SK-N-SH treated with all-trans-retinoic acid at 6 μM for 48 hours (cell line): ENCODE measurements at regions not wholly inside any gene's neighbourhood (a gene's known extent, or its start where the extent isn't known, plus 50 kb on each side); places are given as distances from the start of the nearest gene placed in this dataset.
"Not testable (repeated sequence)": the region's sequence is repeated elsewhere in the genome, so short reads cannot be mapped to it uniquely, and the experiment has no call there.

Experiments
- ATAC-seq: fragments of 200-7000 bp; cut with Tn5 transposase; 3 replicates; pipeline ENCODE4 v1.9.1; 2020; ENCODE audit warnings: mild to moderate bottlenecking, moderate library complexity
- ARNTL ChIP-seq: fragments of 450-650 bp; formaldehyde crosslinking; IDR thresholded peaks from 2 replicates; pipeline ENCODE4 v1.5.0; 2020; ENCODE audit warnings: low read depth, mild to moderate bottlenecking, moderate library complexity, borderline replicate concordance
- BACH2 ChIP-seq: fragments of 250-450 bp; sonication (Bioruptor Pico); IDR thresholded peaks from 2 replicates; pipeline ENCODE4 v1.9.0; 2021; ENCODE audit warnings: mild to moderate bottlenecking, borderline replicate concordance
- CSDC2 ChIP-seq: fragments of 250-450 bp; sonication (Bioruptor Pico); IDR thresholded peaks from 2 replicates; pipeline ENCODE4 v1.5.0; 2020; ENCODE audit warnings: mild to moderate bottlenecking, moderate library complexity
- ESRRG ChIP-seq: fragments of 250-450 bp; sonication (Bioruptor Pico); IDR thresholded peaks from 2 replicates; pipeline ENCODE4 v1.6.1; 2021; ENCODE audit warnings: mild to moderate bottlenecking
- GLIS3 ChIP-seq: fragments of 250-450 bp; sonication (Bioruptor Pico); IDR thresholded peaks from 2 replicates; pipeline ENCODE4 v1.5.0; 2020; ENCODE audit warnings: mild to moderate bottlenecking, moderate library complexity
- ISL1 ChIP-seq: fragments of 250-450 bp; sonication (Bioruptor Pico); IDR thresholded peaks from 2 replicates; pipeline ENCODE4 v2.1.2; 2022; ENCODE audit warnings: mild to moderate bottlenecking, moderate library complexity
- OSR1 ChIP-seq: fragments of 250-450 bp; sonication (Bioruptor Pico); IDR thresholded peaks from 2 replicates; pipeline ENCODE4 v1.8.0; 2022; ENCODE audit warnings: moderate library complexity, mild to moderate bottlenecking, inconsistent platforms
- PPARA ChIP-seq: fragments of 250-450 bp; sonication (Bioruptor Pico); IDR thresholded peaks from 2 replicates; pipeline ENCODE4 v1.5.0; 2020; ENCODE audit warnings: mild to moderate bottlenecking, borderline replicate concordance
- RARB ChIP-seq: fragments of 250-450 bp; sonication (Bioruptor Pico); IDR thresholded peaks from 2 replicates; pipeline ENCODE4 v1.8.0; 2021; ENCODE audit warnings: mild to moderate bottlenecking, moderate library complexity
- SNAI2 ChIP-seq: fragments of 250-450 bp; sonication (Bioruptor Pico); IDR thresholded peaks from 2 replicates; pipeline ENCODE4 v1.5.0; 2020; ENCODE audit warnings: mild to moderate bottlenecking, moderate library complexity
- TOX ChIP-seq: fragments of 250-450 bp; sonication (Bioruptor Pico); IDR thresholded peaks from 2 replicates; pipeline ENCODE4 v1.8.0; 2021; ENCODE audit warnings: mild to moderate bottlenecking, moderate library complexity, borderline replicate concordance
- ZC3H10 ChIP-seq: fragments of 250-450 bp; sonication (Bioruptor Pico); IDR thresholded peaks from 2 replicates; pipeline ENCODE4 v1.5.1; 2021; ENCODE audit warnings: mild to moderate bottlenecking, moderate library complexity
- ZFP3 ChIP-seq: fragments of 250-450 bp; sonication (Bioruptor Pico); IDR thresholded peaks from 2 replicates; pipeline ENCODE4 v1.5.0; 2020; ENCODE audit warnings: mild to moderate bottlenecking, moderate library complexity
- ZFP30 ChIP-seq: fragments of 450-650 bp; formaldehyde crosslinking; IDR thresholded peaks from 2 replicates; pipeline ENCODE4 v1.5.0; 2022; ENCODE audit warnings: mild to moderate bottlenecking, moderate library complexity
- ZNF565 ChIP-seq: fragments of 450-650 bp; formaldehyde crosslinking; conservative IDR thresholded peaks from 2 replicates; pipeline ENCODE4 v1.5.0; 2020; ENCODE audit warnings: low read depth, mild to moderate bottlenecking, moderate library complexity
- ZNF8 ChIP-seq: fragments of 450-650 bp; formaldehyde crosslinking; IDR thresholded peaks from 2 replicates; pipeline ENCODE4 v1.5.0; 2020; ENCODE audit warnings: mild to moderate bottlenecking, moderate library complexity
- TF ChIP-seq, protein P1 (sequence below): fragments of 250-450 bp; sonication (Bioruptor Pico); IDR thresholded peaks from 2 replicates; pipeline ENCODE4 v1.5.0; 2020; ENCODE audit warnings: mild to moderate bottlenecking, moderate library complexity
- TF ChIP-seq, protein P2 (sequence below): fragments of 250-450 bp; sonication (Bioruptor Pico); IDR thresholded peaks from 2 replicates; pipeline ENCODE4 v1.8.0; 2021; ENCODE audit warnings: low read depth, mild to moderate bottlenecking, moderate library complexity, borderline replicate concordance
- TF ChIP-seq, protein P3 (sequence below): fragments of 250-450 bp; sonication (Bioruptor Pico); IDR thresholded peaks from 2 replicates; pipeline ENCODE4 v1.5.1; 2021; ENCODE audit warnings: mild to moderate bottlenecking, moderate library complexity

- TF ChIP-seq ZNF8 (CRISPR knock-in tag) (no peak), TOX (CRISPR knock-in tag) (no peak), ZFP30 (CRISPR knock-in tag) (no peak), ISL1 (no peak), ZC3H10 (no peak)
- ATAC-seq, result no peak
Observed at GRCh38 chr12:54716261-54716660, 68.1 kb upstream of the DCD start.

GRCh38 chr12:54713876-54714275 lies 65.7 kb upstream of the DCD start:
- ATAC-seq, result not testable (repeated sequence)

GRCh38 chr12:54711669-54712068 lies 63.5 kb upstream of the DCD start:
- no peak for ATAC-seq

DNA sequence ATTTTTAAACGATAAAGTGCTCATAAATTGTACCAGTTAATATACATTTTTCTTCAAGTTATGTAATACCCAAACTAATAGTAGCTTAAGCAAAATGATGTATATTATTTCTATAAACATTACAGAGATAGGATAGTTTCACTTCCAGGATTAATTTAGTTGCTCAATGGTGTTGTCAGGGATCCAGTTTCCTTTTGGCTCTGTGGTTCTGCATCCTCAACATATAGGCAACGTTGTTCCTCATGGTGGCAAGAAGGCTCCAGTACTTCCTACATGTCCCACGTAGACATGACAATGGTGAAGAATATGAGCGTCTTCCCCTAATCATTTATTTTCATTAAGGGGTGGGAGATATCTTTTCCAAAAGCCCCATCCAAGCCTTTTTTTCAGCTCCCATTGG lies 60.7 kb upstream of the DCD start:
- TF ChIP-seq OSR1 (CRISPR knock-in tag) (no peak), GLIS3 (CRISPR knock-in tag) (no peak), CSDC2 (no peak), SNAI2 (CRISPR knock-in tag) (no peak), ESRRG (CRISPR knock-in tag) (no peak), ISL1 (no peak), ZC3H10 (no peak), ARNTL (no peak), ZNF565 (CRISPR knock-in tag) (no peak), ZFP30 (CRISPR knock-in tag) (no peak), ZNF8 (CRISPR knock-in tag) (no peak), TOX (CRISPR knock-in tag) (no peak), PPARA (CRISPR knock-in tag) (no peak)
- TF ChIP-seq, protein P1, sequence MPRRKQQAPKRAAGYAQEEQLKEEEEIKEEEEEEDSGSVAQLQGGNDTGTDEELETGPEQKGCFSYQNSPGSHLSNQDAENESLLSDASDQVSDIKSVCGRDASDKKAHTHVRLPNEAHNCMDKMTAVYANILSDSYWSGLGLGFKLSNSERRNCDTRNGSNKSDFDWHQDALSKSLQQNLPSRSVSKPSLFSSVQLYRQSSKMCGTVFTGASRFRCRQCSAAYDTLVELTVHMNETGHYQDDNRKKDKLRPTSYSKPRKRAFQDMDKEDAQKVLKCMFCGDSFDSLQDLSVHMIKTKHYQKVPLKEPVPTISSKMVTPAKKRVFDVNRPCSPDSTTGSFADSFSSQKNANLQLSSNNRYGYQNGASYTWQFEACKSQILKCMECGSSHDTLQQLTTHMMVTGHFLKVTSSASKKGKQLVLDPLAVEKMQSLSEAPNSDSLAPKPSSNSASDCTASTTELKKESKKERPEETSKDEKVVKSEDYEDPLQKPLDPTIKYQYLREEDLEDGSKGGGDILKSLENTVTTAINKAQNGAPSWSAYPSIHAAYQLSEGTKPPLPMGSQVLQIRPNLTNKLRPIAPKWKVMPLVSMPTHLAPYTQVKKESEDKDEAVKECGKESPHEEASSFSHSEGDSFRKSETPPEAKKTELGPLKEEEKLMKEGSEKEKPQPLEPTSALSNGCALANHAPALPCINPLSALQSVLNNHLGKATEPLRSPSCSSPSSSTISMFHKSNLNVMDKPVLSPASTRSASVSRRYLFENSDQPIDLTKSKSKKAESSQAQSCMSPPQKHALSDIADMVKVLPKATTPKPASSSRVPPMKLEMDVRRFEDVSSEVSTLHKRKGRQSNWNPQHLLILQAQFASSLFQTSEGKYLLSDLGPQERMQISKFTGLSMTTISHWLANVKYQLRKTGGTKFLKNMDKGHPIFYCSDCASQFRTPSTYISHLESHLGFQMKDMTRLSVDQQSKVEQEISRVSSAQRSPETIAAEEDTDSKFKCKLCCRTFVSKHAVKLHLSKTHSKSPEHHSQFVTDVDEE (CRISPR knock-in tag), result no peak
- TF ChIP-seq, all 23 proteins: peak for 0
- ATAC-seq, result no peak

More at GRCh38 chr12:54711669-54712068, 63.5 kb upstream of the DCD start:
- TF ChIP-seq ESRRG (CRISPR knock-in tag), result no peak
- TF ChIP-seq, protein P2, sequence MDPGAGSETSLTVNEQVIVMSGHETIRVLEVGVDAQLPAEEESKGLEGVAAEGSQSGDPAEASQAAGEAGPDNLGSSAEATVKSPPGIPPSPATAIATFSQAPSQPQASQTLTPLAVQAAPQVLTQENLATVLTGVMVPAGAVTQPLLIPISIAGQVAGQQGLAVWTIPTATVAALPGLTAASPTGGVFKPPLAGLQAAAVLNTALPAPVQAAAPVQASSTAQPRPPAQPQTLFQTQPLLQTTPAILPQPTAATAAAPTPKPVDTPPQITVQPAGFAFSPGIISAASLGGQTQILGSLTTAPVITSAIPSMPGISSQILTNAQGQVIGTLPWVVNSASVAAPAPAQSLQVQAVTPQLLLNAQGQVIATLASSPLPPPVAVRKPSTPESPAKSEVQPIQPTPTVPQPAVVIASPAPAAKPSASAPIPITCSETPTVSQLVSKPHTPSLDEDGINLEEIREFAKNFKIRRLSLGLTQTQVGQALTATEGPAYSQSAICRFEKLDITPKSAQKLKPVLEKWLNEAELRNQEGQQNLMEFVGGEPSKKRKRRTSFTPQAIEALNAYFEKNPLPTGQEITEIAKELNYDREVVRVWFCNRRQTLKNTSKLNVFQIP (CRISPR knock-in tag), result no peak
- no peak for TF ChIP-seq ZFP30 (CRISPR knock-in tag)
- TF ChIP-seq BACH2, result no peak
- TF ChIP-seq RARB (CRISPR knock-in tag), result no peak
- no peak for TF ChIP-seq GLIS3 (CRISPR knock-in tag)
- TF ChIP-seq, protein P1 (CRISPR knock-in tag), result no peak
- TF ChIP-seq ZFP3 (CRISPR knock-in tag), result no peak
- no peak for TF ChIP-seq CSDC2
- no peak for TF ChIP-seq ZNF565 (CRISPR knock-in tag)
- no peak for TF ChIP-seq SNAI2 (CRISPR knock-in tag)
- TF ChIP-seq, protein P3, sequence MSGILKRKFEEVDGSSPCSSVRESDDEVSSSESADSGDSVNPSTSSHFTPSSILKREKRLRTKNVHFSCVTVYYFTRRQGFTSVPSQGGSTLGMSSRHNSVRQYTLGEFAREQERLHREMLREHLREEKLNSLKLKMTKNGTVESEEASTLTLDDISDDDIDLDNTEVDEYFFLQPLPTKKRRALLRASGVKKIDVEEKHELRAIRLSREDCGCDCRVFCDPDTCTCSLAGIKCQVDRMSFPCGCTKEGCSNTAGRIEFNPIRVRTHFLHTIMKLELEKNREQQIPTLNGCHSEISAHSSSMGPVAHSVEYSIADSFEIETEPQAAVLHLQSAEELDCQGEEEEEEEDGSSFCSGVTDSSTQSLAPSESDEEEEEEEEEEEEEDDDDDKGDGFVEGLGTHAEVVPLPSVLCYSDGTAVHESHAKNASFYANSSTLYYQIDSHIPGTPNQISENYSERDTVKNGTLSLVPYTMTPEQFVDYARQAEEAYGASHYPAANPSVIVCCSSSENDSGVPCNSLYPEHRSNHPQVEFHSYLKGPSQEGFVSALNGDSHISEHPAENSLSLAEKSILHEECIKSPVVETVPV (CRISPR knock-in tag), result no peak
- no peak for TF ChIP-seq PPARA (CRISPR knock-in tag)
